Gastroesophageal sphincter (tissue), 3 donors: ENCODE measurements at regions not wholly inside any gene's neighbourhood (a gene's known extent, or its start where the extent isn't known, plus 50 kb on each side); places are given as distances from the start of the nearest gene placed in this dataset.

Source experiments
- CTCF ChIP-seq, 4 experiments: fragments of 200-600 bp in 2 of 4; fragments of 450-650 bp in 2 of 4; sonication (generic) in 1 of 4; IDR thresholded peaks; one replicate each; pipeline ENCODE4 v1.5.1; 2017 to 2019; ENCODE audit warnings: antibody characterized with exemption in 4 of 4, mild to moderate bottlenecking in 2 of 4, moderate library complexity in 2 of 4
- EP300 ChIP-seq: sonication (generic); formaldehyde crosslinking; IDR thresholded peaks from one replicate; pipeline ENCODE4 v1.6.1; 2017; ENCODE audit warnings: antibody characterized with exemption, mild to moderate bottlenecking
- POLR2A ChIP-seq, 2 donors: fragments of 450-650 bp; IDR thresholded peaks; one replicate each; pipeline ENCODE4 v1.6.1; 2017; ENCODE audit warnings: antibody characterized with exemption in 2 of 2, mild to moderate bottlenecking in 2 of 2, moderate library complexity in 1 of 2

GRCh38 chr13:50691176-50691680 is 152.3 kb downstream of the DLEU7 start:
- no peak for TF ChIP-seq POLR2A (IDR thresholded peaks at IDR 0.05)
- TF ChIP-seq CTCF (IDR thresholded peaks at IDR 0.05): no peak
- TF ChIP-seq EP300: no peak
